Sciatic nerve (tissue), 2 donors: ENCODE measurements at regions not wholly inside any gene's neighbourhood (a gene's known extent, or its start where the extent isn't known, plus 50 kb on each side); places are given as distances from the start of the nearest gene placed in this dataset.
A peak's percentile ranks its signal among the peaks of the same experiment; 100 is the strongest.
"Not testable (repeated sequence)": the region's sequence is repeated elsewhere in the genome, so short reads cannot be mapped to it uniquely, and the experiment has no call there.

Source experiments
- ATAC-seq: fragments of 200-7000 bp; cut with Tn5 transposase; one replicate; pipeline ENCODE4 v1.9.1; 2020; ENCODE audit warnings: mild to moderate bottlenecking, moderate library complexity
- DNase-seq: peaks from one replicate; pipeline ENCODE4 v3.0.0-alpha.2; 2020; ENCODE audit warnings: low spot score
- intact Hi-C: fragments of 100-400 bp; cut with DNase I; formaldehyde crosslinking; loops from one replicate; pipeline ENCODE4 v1.14.2; 2022
- donor health status: DM: no; HTN: no; CAD: no.
- donor health status: DM: no; HTN: no; CAD: no.

- intact Hi-C loops = no loop called here
Observed at GRCh38 chr21:15568516-15568915, 161.3 kb upstream of the USP25 start.

GRCh38 chr21:15586752-15587427 is 142.9 kb upstream of the USP25 start:
- intact Hi-C loops = no loop called here
- DNase-seq (no peak), ATAC-seq (no peak)

More at GRCh38 chr21:15568516-15568915, 161.3 kb upstream of the USP25 start:
- ATAC-seq = no peak
- DNase-seq = no peak

GRCh38 chr21:15592271-15592860 is 137.4 kb upstream of the USP25 start:
- peak; percentile 57 for ATAC-seq
- no peak for DNase-seq
- intact Hi-C loops = no loop called here

GRCh38 chr21:15592957-15593356 is 136.8 kb upstream of the USP25 start:
- DNase-seq (no peak), ATAC-seq (no peak)
- intact Hi-C loops = no loop called here

GRCh38 chr21:15601390-15601789 is 128.4 kb upstream of the USP25 start:
- DNase-seq (no peak), ATAC-seq (no peak)
- intact Hi-C loops = no loop called here

- ATAC-seq (no peak), DNase-seq (no peak)
- intact Hi-C loops = no loop called here
Observed at GRCh38 chr21:15604413-15604812, 125.4 kb upstream of the USP25 start.

- intact Hi-C loops = no loop called here
- DNase-seq = no peak
- no peak for ATAC-seq
Observed at GRCh38 chr21:15614766-15615165, 115.0 kb upstream of the USP25 start.

GRCh38 chr21:15616864-15617574 is 112.8 kb upstream of the USP25 start:
- no peak for ATAC-seq
- intact Hi-C loops = no loop called here
- DNase-seq = no peak

GRCh38 chr21:15617964-15618363 is 111.8 kb upstream of the USP25 start:
- ATAC-seq (peak; percentile 92), DNase-seq (no peak)
- intact Hi-C loops = no loop called here

- ATAC-seq = no peak
- intact Hi-C loops = no loop called here
- DNase-seq = no peak
Observed at GRCh38 chr21:15620892-15621291, 108.9 kb upstream of the USP25 start.

GRCh38 chr21:15624646-15625045 is 105.1 kb upstream of the USP25 start:
- DNase-seq (no peak), ATAC-seq (no peak)
- intact Hi-C loops = no loop called here

- no peak for ATAC-seq
- intact Hi-C loops = no loop called here
- no peak for DNase-seq
Observed at GRCh38 chr21:15625363-15625762, 104.4 kb upstream of the USP25 start.

GRCh38 chr21:15626031-15626430 is 103.8 kb upstream of the USP25 start:
- DNase-seq (no peak), ATAC-seq (no peak)
- intact Hi-C loops = no loop called here

- intact Hi-C loops = no loop called here
- ATAC-seq (no peak), DNase-seq (no peak)
Observed at GRCh38 chr21:15627011-15627410, 102.8 kb upstream of the USP25 start.

GRCh38 chr21:15627823-15628222 is 102.0 kb upstream of the USP25 start:
- no peak for ATAC-seq
- intact Hi-C loops = no loop called here
- no peak for DNase-seq

GRCh38 chr21:15631342-15631741 is 98.4 kb upstream of the USP25 start:
- intact Hi-C loops = no loop called here
- no peak for DNase-seq
- ATAC-seq = no peak

- ATAC-seq, intact Hi-C loops, DNase-seq: not testable (repeated sequence)
Observed at GRCh38 chr21:15634541-15634940, 95.2 kb upstream of the USP25 start.

GRCh38 chr21:15638856-15639549 is 90.8 kb upstream of the USP25 start:
- intact Hi-C loops = no loop called here
- DNase-seq (no peak), ATAC-seq (peak; percentile 34)

GRCh38 chr21:15640113-15640512 is 89.7 kb upstream of the USP25 start:
- ATAC-seq, intact Hi-C loops, DNase-seq: not testable (repeated sequence)

GRCh38 chr21:15644489-15644888 is 85.3 kb upstream of the USP25 start:
- intact Hi-C loops = no loop called here
- ATAC-seq (no peak), DNase-seq (no peak)
